ENCODE measurements at regions not wholly inside any gene's neighbourhood (a gene's known extent, or its start where the extent isn't known, plus 50 kb on each side); places are given as distances from the start of the nearest gene placed in this dataset.

GRCh38 chr21:24976238-24976637 is 631.0 kb downstream of the MRPL39 start:
- no peak for DNase-seq
- 48 to 59% methylated on average over 1 of the region's 1 CpG for WGBS, 2 donors
- intact Hi-C loops (cut with DNase I) = no loop called here

DNA sequence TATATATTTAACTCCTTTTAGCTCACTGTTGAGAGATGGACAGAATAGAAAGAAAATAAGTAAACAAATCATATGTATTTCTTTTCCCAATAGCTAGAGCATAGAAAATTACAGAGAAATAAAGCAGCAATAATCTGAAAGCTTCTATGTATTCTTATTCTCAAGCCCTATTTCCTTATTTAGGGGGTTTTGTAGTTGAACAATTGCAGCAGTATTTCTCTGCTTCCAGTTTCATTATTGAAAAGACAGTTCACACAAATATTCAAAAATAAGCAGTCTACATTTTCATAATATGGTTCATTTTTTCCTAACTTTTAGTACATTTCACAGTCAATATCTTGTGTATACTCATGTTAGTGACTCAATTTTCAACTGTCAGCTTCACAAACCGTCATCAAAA is 638.2 kb downstream of the MRPL39 start:
- TF ChIP-seq EP300 (IDR thresholded peaks at IDR 0.05) = no peak
- TF ChIP-seq POLR2AphosphoS5 (IDR thresholded peaks at IDR 0.05) = no peak
- TF ChIP-seq POLR2A (IDR thresholded peaks at IDR 0.05) = no peak
- TF ChIP-seq, protein P1, sequence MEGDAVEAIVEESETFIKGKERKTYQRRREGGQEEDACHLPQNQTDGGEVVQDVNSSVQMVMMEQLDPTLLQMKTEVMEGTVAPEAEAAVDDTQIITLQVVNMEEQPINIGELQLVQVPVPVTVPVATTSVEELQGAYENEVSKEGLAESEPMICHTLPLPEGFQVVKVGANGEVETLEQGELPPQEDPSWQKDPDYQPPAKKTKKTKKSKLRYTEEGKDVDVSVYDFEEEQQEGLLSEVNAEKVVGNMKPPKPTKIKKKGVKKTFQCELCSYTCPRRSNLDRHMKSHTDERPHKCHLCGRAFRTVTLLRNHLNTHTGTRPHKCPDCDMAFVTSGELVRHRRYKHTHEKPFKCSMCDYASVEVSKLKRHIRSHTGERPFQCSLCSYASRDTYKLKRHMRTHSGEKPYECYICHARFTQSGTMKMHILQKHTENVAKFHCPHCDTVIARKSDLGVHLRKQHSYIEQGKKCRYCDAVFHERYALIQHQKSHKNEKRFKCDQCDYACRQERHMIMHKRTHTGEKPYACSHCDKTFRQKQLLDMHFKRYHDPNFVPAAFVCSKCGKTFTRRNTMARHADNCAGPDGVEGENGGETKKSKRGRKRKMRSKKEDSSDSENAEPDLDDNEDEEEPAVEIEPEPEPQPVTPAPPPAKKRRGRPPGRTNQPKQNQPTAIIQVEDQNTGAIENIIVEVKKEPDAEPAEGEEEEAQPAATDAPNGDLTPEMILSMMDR (IDR thresholded peaks at IDR 0.05) = no peak
- Histone ChIP-seq H3K27me3 (no peaks in the 10 kb centered on the region), H3K4me3 (no peak overlapping the region), H3K27ac (no peak overlapping the region), H3K4me1 (no peaks in the 10 kb centered on the region), H3K36me3 (no peaks in the 10 kb centered on the region), H3K9me3 (peaks cover 0 to 8% (median 6%) of the 10 kb centered on the region in 4 donors)
- 70 to 80% methylated on average over 1 of the region's 1 CpG for WGBS, 2 donors
- intact Hi-C loops (cut with DNase I) = no loop called here
- no peak for DNase-seq

More at GRCh38 chr21:24976238-24976637, 631.0 kb downstream of the MRPL39 start:
- H3K27me3 ChIP-seq = no peaks in the 10 kb centered on the region
- TF ChIP-seq EP300 (IDR thresholded peaks at IDR 0.05) = no peak
- H3K4me3 ChIP-seq = no peak overlapping the region
- no peaks in the 10 kb centered on the region for H3K4me1 ChIP-seq
- no peaks in the 10 kb centered on the region for H3K36me3 ChIP-seq
- H3K27ac ChIP-seq = no peak overlapping the region
- H3K9me3 ChIP-seq = peaks cover 0 to 5% (median 4%) of the 10 kb centered on the region in 4 donors

DNA sequence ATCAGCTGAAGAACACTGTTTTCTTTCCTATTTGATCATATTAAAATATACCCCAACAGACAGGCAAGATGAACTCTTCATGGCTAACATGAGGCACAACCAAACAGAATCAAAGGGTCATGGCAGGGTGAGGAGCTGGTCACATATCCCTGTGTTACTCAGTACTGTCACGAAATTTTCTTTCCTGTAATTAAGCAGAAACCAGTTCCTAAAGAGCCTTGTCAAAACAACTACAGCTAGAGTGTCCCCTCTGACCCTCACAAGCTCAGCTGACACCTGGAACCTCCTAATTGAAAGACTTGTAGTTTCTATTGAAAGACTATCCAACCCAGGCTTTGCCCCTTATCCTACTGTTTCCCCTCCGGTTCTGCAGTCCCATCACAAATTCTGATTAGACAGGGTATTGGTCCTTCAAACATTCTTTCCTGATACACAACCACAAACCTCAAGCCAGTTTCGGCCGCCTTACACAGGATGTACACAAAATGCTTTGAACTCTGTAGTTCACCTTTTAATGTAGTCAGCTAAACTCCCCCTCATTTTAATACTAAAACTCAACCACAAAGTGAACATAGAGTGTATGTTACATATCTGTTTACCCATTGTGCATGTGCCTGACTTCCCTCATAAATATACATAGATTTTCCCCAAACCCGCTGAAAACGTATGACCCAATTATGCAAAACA is 651.9 kb downstream of the MRPL39 start:
- WGBS, 2 donors = 49 to 59% methylated on average over 6 of the region's 6 CpGs
- intact Hi-C loops (cut with DNase I) = no loop called here
- Histone ChIP-seq H3K27ac (no peak overlapping the region), H3K27me3 (no peaks in the 10 kb centered on the region), H3K4me3 (no peak overlapping the region), H3K36me3 (no peaks in the 10 kb centered on the region), H3K9me3 (no peaks in the 10 kb centered on the region), H3K4me1 (no peaks in the 10 kb centered on the region)
- TF ChIP-seq POLR2A (IDR thresholded peaks at IDR 0.05) (no peak), POLR2AphosphoS5 (IDR thresholded peaks at IDR 0.05) (no peak), EP300 (IDR thresholded peaks at IDR 0.05) (no peak)
- TF ChIP-seq, protein P1 (IDR thresholded peaks at IDR 0.05) = no peak
- no peak for DNase-seq

- Histone ChIP-seq H3K27me3 (no peaks in the 10 kb centered on the region), H3K27ac (no peak overlapping the region), H3K4me1 (peaks cover 0 to 6% (median 0%) of the 10 kb centered on the region in 4 donors), H3K36me3 (no peaks in the 10 kb centered on the region), H3K4me3 (no peak overlapping the region), H3K9me3 (no peaks in the 10 kb centered on the region)
- TF ChIP-seq EP300 (IDR thresholded peaks at IDR 0.05) (no peak), POLR2A (IDR thresholded peaks at IDR 0.05) (no peak), POLR2AphosphoS5 (IDR thresholded peaks at IDR 0.05) (no peak)
- TF ChIP-seq, protein P1 (IDR thresholded peaks at IDR 0.05) = no peak
- intact Hi-C loops (cut with DNase I) = no loop called here
- WGBS, 2 donors = 49 to 64% methylated on average over 4 of the region's 4 CpGs
- no peak for DNase-seq
Observed at GRCh38 chr21:24948186-24948585, 659.1 kb downstream of the MRPL39 start.

DNA sequence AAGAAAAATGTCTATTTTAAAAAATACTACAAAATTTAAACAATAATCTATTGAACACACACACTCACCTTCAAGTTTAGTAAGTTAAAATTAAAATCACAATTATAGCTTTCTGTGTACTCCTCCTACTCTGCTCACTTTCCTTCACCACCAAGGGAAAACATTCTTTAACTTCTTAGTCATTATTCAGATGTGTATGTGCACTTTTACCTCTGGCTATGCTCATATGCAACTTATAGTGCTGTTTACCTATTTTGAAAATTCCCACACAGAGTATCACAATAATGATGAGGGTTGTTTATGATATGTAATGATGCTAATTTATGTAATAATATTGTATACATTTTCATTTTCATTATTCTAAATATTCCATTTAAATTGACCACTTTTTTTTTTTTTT is 661.4 kb downstream of the MRPL39 start:
- peaks cover 0 to 17% (median 3%) of the 10 kb centered on the region in 4 donors for H3K4me1 ChIP-seq
- intact Hi-C loops (cut with DNase I) = no loop called here
- TF ChIP-seq POLR2AphosphoS5 (IDR thresholded peaks at IDR 0.05) (no peak), EP300 (IDR thresholded peaks at IDR 0.05) (no peak), POLR2A (IDR thresholded peaks at IDR 0.05) (no peak)
- TF ChIP-seq, protein P1 (IDR thresholded peaks at IDR 0.05) = no peak
- no peak overlapping the region for H3K27ac ChIP-seq
- no peaks in the 10 kb centered on the region for H3K9me3 ChIP-seq
- no peaks in the 10 kb centered on the region for H3K36me3 ChIP-seq
- no peak overlapping the region for H3K4me3 ChIP-seq
- DNase-seq = no peak
- H3K27me3 ChIP-seq = no peaks in the 10 kb centered on the region
